ENCODE measurements at regions not wholly inside any gene's neighbourhood (a gene's known extent, or its start where the extent isn't known, plus 50 kb on each side); places are given as distances from the start of the nearest gene placed in this dataset.
"Not testable (repeated sequence)": the region's sequence is repeated elsewhere in the genome, so short reads cannot be mapped to it uniquely, and the experiment has no call there.

- H3K27me3 ChIP-seq (ENCODE audit: control insufficient read depth, insufficient read depth, low read length, poor library complexity, severe bottlenecking) = no peaks in the 10 kb centered on the region
- H3K4me3 ChIP-seq (ENCODE audit: insufficient read depth, low read depth, low read length) = no peak overlapping the region
- H3K4me1 ChIP-seq (ENCODE audit: control insufficient read depth, insufficient read depth, low read length) = no peaks in the 10 kb centered on the region
- H3K27ac ChIP-seq (ENCODE audit: insufficient read depth, low read depth, low read length, poor library complexity, severe bottlenecking) = no peak overlapping the region
- H3K9me3 ChIP-seq (ENCODE audit: control insufficient read depth, low read length) = no peaks in the 10 kb centered on the region
- WGBS, 2 experiments = 89 to 90% methylated on average over 10 of the region's 10 CpGs
- no peaks in the 10 kb centered on the region for H3K36me3 ChIP-seq (ENCODE audit: control insufficient read depth, insufficient read depth, low read length)
Measured at GRCh38 chr16:51834133-51834532, 683.1 kb upstream of the SALL1 start.

GRCh38 chr16:51831595-51832367, 680.7 kb upstream of the SALL1 start:
- Histone ChIP-seq H3K9me3 (ENCODE audit: control insufficient read depth, low read length) (no peaks in the 10 kb centered on the region), H3K27me3 (ENCODE audit: control insufficient read depth, insufficient read depth, low read length, poor library complexity, severe bottlenecking) (no peaks in the 10 kb centered on the region), H3K27ac (ENCODE audit: insufficient read depth, low read depth, low read length, poor library complexity, severe bottlenecking) (no peak overlapping the region), H3K4me1 (ENCODE audit: control insufficient read depth, insufficient read depth, low read length) (no peaks in the 10 kb centered on the region), H3K36me3 (ENCODE audit: control insufficient read depth, insufficient read depth, low read length) (no peaks in the 10 kb centered on the region), H3K4me3 (ENCODE audit: insufficient read depth, low read depth, low read length) (no peak overlapping the region)
- WGBS, 2 experiments = 91 to 93% methylated on average over 6 of the region's 6 CpGs

DNA sequence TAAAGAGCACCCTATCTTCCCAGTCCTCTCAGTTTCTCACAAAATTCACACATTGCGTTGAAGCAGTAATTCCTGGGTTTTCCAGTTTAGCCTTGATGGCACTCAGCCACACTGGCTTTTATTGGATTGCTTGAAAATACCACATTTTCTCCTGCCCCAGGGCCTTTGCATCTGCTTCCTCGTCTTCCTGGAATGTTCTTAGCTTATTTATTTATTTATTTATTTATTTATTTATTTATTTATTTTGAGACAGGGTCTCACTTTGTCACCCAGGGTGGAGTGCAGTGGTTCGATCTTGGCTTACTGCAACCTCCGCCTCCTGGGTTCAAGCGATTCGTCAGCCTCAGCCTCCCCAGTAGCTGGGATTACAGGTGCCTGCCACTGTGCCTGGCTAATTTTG, 680.0 kb upstream of the SALL1 start:
- not testable (repeated sequence) for H3K27ac ChIP-seq (ENCODE audit: insufficient read depth, low read depth, low read length, poor library complexity, severe bottlenecking); H3K36me3 ChIP-seq (ENCODE audit: control insufficient read depth, insufficient read depth, low read length); H3K27me3 ChIP-seq (ENCODE audit: control insufficient read depth, insufficient read depth, low read length, poor library complexity, severe bottlenecking); H3K4me1 ChIP-seq (ENCODE audit: control insufficient read depth, insufficient read depth, low read length); H3K4me3 ChIP-seq (ENCODE audit: insufficient read depth, low read depth, low read length); H3K9me3 ChIP-seq (ENCODE audit: control insufficient read depth, low read length)
- WGBS, 2 experiments = 95 to 96% methylated on average over 5 of the region's 6 CpGs

DNA sequence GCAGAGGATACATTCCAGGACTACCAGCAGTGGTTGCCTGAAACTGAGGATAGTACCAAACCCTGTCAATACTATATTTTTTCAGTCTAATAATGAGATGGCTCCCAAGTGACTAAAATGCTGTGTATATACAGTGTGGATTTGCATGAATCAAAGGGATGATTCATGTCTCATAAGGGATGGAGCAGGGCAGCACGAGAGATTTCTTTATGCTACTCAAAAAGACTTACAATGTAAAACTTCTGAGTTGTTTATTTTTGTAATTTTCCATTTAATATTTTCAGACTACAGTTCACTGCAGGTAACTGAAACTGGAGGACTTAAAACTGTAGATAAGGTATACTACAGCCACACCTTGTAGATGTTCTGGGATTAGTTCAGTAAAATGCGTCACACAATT, 674.7 kb upstream of the SALL1 start:
- 90% methylated on average over 2 of the region's 2 CpGs; no CpG with 5 or more reads in 1 of the 2 experiments for WGBS, 2 experiments
- Histone ChIP-seq H3K4me3 (ENCODE audit: insufficient read depth, low read depth, low read length) (no peak overlapping the region), H3K27ac (ENCODE audit: insufficient read depth, low read depth, low read length, poor library complexity, severe bottlenecking) (no peak overlapping the region), H3K9me3 (ENCODE audit: control insufficient read depth, low read length) (no peaks in the 10 kb centered on the region), H3K36me3 (ENCODE audit: control insufficient read depth, insufficient read depth, low read length) (no peaks in the 10 kb centered on the region), H3K4me1 (ENCODE audit: control insufficient read depth, insufficient read depth, low read length) (no peaks in the 10 kb centered on the region), H3K27me3 (ENCODE audit: control insufficient read depth, insufficient read depth, low read length, poor library complexity, severe bottlenecking) (no peaks in the 10 kb centered on the region)

- 81 to 84% methylated on average over 2 of the region's 2 CpGs for WGBS, 2 experiments
Measured at GRCh38 chr16:51822471-51822870, 671.4 kb upstream of the SALL1 start.

GRCh38 chr16:51821527-51821926, 670.5 kb upstream of the SALL1 start:
- WGBS, 2 experiments = 97 to 100% methylated on average over 1 of the region's 1 CpG
- Histone ChIP-seq H3K27ac (ENCODE audit: insufficient read depth, low read depth, low read length, poor library complexity, severe bottlenecking) (no peak overlapping the region), H3K4me1 (ENCODE audit: control insufficient read depth, insufficient read depth, low read length) (no peaks in the 10 kb centered on the region), H3K36me3 (ENCODE audit: control insufficient read depth, insufficient read depth, low read length) (no peaks in the 10 kb centered on the region), H3K9me3 (ENCODE audit: control insufficient read depth, low read length) (no peaks in the 10 kb centered on the region), H3K27me3 (ENCODE audit: control insufficient read depth, insufficient read depth, low read length, poor library complexity, severe bottlenecking) (no peaks in the 10 kb centered on the region), H3K4me3 (ENCODE audit: insufficient read depth, low read depth, low read length) (no peak overlapping the region)

More at GRCh38 chr16:51822471-51822870, 671.4 kb upstream of the SALL1 start:
- Histone ChIP-seq H3K4me1 (ENCODE audit: control insufficient read depth, insufficient read depth, low read length) (no peaks in the 10 kb centered on the region), H3K27me3 (ENCODE audit: control insufficient read depth, insufficient read depth, low read length, poor library complexity, severe bottlenecking) (no peaks in the 10 kb centered on the region), H3K36me3 (ENCODE audit: control insufficient read depth, insufficient read depth, low read length) (no peaks in the 10 kb centered on the region), H3K27ac (ENCODE audit: insufficient read depth, low read depth, low read length, poor library complexity, severe bottlenecking) (no peak overlapping the region), H3K4me3 (ENCODE audit: insufficient read depth, low read depth, low read length) (no peak overlapping the region), H3K9me3 (ENCODE audit: control insufficient read depth, low read length) (no peaks in the 10 kb centered on the region)

DNA sequence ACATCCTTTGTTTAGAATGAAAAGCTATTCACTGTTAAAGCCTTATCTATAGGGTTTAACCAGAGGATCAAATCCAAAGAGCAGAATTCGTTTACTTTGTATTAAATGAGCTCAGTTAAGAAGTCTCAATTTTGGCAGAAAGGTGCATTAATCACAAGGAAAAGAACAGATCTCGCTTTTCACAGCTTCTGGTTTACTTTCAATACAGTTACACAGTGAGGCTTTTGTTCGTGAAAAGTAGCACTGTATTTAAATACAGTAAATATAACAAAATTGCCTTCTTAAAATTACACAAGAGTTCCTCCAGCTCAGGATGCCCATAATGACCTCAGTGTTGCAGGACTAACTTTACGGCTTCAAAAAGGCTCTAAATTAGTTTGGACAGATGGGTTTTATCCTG, 669.1 kb upstream of the SALL1 start:
- Histone ChIP-seq H3K36me3 (ENCODE audit: control insufficient read depth, insufficient read depth, low read length) (no peaks in the 10 kb centered on the region), H3K4me1 (ENCODE audit: control insufficient read depth, insufficient read depth, low read length) (no peaks in the 10 kb centered on the region), H3K27me3 (ENCODE audit: control insufficient read depth, insufficient read depth, low read length, poor library complexity, severe bottlenecking) (no peaks in the 10 kb centered on the region), H3K4me3 (ENCODE audit: insufficient read depth, low read depth, low read length) (no peak overlapping the region), H3K9me3 (ENCODE audit: control insufficient read depth, low read length) (no peaks in the 10 kb centered on the region), H3K27ac (ENCODE audit: insufficient read depth, low read depth, low read length, poor library complexity, severe bottlenecking) (no peak overlapping the region)
- 86 to 93% methylated on average over 3 to 4 of the region's 4 CpGs for whole genome bisulfite sequencing, 2 experiments

- no peak overlapping the region for H3K27ac ChIP-seq (ENCODE audit: insufficient read depth, low read depth, low read length, poor library complexity, severe bottlenecking)
- H3K9me3 ChIP-seq (ENCODE audit: control insufficient read depth, low read length) = no peaks in the 10 kb centered on the region
- H3K36me3 ChIP-seq (ENCODE audit: control insufficient read depth, insufficient read depth, low read length) = no peaks in the 10 kb centered on the region
- H3K4me3 ChIP-seq (ENCODE audit: insufficient read depth, low read depth, low read length) = no peak overlapping the region
- 49 to 56% methylated on average over 4 of the region's 4 CpGs for whole genome bisulfite sequencing, 2 experiments
- H3K4me1 ChIP-seq (ENCODE audit: control insufficient read depth, insufficient read depth, low read length) = no peaks in the 10 kb centered on the region
- no peaks in the 10 kb centered on the region for H3K27me3 ChIP-seq (ENCODE audit: control insufficient read depth, insufficient read depth, low read length, poor library complexity, severe bottlenecking)
Measured at GRCh38 chr16:51818342-51818944, 667.4 kb upstream of the SALL1 start.

GRCh38 chr16:51816929-51817328, 665.9 kb upstream of the SALL1 start:
- Histone ChIP-seq H3K27ac (ENCODE audit: insufficient read depth, low read depth, low read length, poor library complexity, severe bottlenecking) (no peak overlapping the region), H3K27me3 (ENCODE audit: control insufficient read depth, insufficient read depth, low read length, poor library complexity, severe bottlenecking) (no peaks in the 10 kb centered on the region), H3K4me1 (ENCODE audit: control insufficient read depth, insufficient read depth, low read length) (no peaks in the 10 kb centered on the region), H3K4me3 (ENCODE audit: insufficient read depth, low read depth, low read length) (no peak overlapping the region), H3K9me3 (ENCODE audit: control insufficient read depth, low read length) (no peaks in the 10 kb centered on the region), H3K36me3 (ENCODE audit: control insufficient read depth, insufficient read depth, low read length) (no peaks in the 10 kb centered on the region)

GRCh38 chr16:51815523-51815922, 664.5 kb upstream of the SALL1 start:
- Histone ChIP-seq H3K4me1 (ENCODE audit: control insufficient read depth, insufficient read depth, low read length) (no peaks in the 10 kb centered on the region), H3K9me3 (ENCODE audit: control insufficient read depth, low read length) (no peaks in the 10 kb centered on the region), H3K4me3 (ENCODE audit: insufficient read depth, low read depth, low read length) (no peak overlapping the region), H3K27me3 (ENCODE audit: control insufficient read depth, insufficient read depth, low read length, poor library complexity, severe bottlenecking) (no peaks in the 10 kb centered on the region), H3K36me3 (ENCODE audit: control insufficient read depth, insufficient read depth, low read length) (no peaks in the 10 kb centered on the region), H3K27ac (ENCODE audit: insufficient read depth, low read depth, low read length, poor library complexity, severe bottlenecking) (no peak overlapping the region)
- 84 to 98% methylated on average over 3 of the region's 3 CpGs for WGBS, 2 experiments
